OCI-LY7 (cell line): ENCODE measurements at regions not wholly inside any gene's neighbourhood (a gene's known extent, or its start where the extent isn't known, plus 50 kb on each side); places are given as distances from the start of the nearest gene placed in this dataset.

Source experiments
- BruUV-seq: library from RNA; stranded (reverse); fragments of 400-500 nt; replicated peaks from 2 replicates; lab custom pipeline; 2021; lab: Mats Ljungman, UMichigan
- CTCF ChIA-PET: fragments of 300-600 bp; sonication (Branson Sonifier 250); formaldehyde crosslinking; loops from one replicate; lab custom pipeline; 2022; ENCODE audit warnings: antibody characterized with exemption; ENCODE audit not compliant: unreplicated experiment; lab: Charles Lee
- POLR2A ChIA-PET: fragments of 300-600 bp; sonication (Branson Sonifier 250); formaldehyde crosslinking; loops from one replicate; lab custom pipeline; 2022; ENCODE audit warnings: antibody characterized with exemption; lab: Charles Lee
- DNase-seq: peaks from one replicate; pipeline ENCODE4 v3.0.0-alpha.2; 2015; ENCODE audit warnings: low spot score
- H2AFZ ChIP-seq: fragments of 200-600 bp; sonication (generic), shearing (Covaris generic); 2 replicates; pipeline ENCODE4 v1.6.1; 2014; ENCODE audit warnings: mild to moderate bottlenecking, antibody characterized with exemption, low read length, moderate library complexity
- H3K27ac ChIP-seq: fragments of 200-600 bp; sonication (generic); 2 replicates; pipeline ENCODE4 v1.5.1; 2014; ENCODE audit warnings: mixed run types, low read depth, mild to moderate bottlenecking, moderate library complexity, low read length, inconsistent platforms; ENCODE audit not compliant: poor library complexity, severe bottlenecking
- H3K36me3 ChIP-seq: fragments of 200-600 bp; sonication (generic); 2 replicates; pipeline ENCODE4 v1.6.1; 2014; ENCODE audit warnings: mild to moderate bottlenecking, antibody characterized with exemption, low read length, moderate library complexity, mixed read lengths; ENCODE audit not compliant: insufficient read depth
- H3K4me1 ChIP-seq: fragments of 200-600 bp; sonication (generic); 2 replicates; pipeline ENCODE4 v1.5.1; 2014; ENCODE audit warnings: mild to moderate bottlenecking, low read length; ENCODE audit not compliant: insufficient read depth, poor library complexity, severe bottlenecking
- H3K4me2 ChIP-seq: fragments of 200-600 bp; sonication (generic); 2 replicates; pipeline ENCODE4 v1.6.1; 2014; ENCODE audit warnings: mild to moderate bottlenecking, low read length
- H3K4me3 ChIP-seq: fragments of 200-600 bp; sonication (generic); 2 replicates; pipeline ENCODE4 v1.5.1; 2014; ENCODE audit warnings: mild to moderate bottlenecking, low read depth, low read length; ENCODE audit not compliant: poor library complexity, severe bottlenecking
- H3K79me2 ChIP-seq: fragments of 200-600 bp; sonication (generic); 2 replicates; pipeline ENCODE4 v1.6.1; 2016; ENCODE audit warnings: low read depth, mild to moderate bottlenecking, low read length, moderate library complexity, mixed read lengths; ENCODE audit not compliant: insufficient read depth
- H3K9me2 ChIP-seq: fragments of 200-600 bp; sonication (generic); 2 replicates; pipeline ENCODE4 v1.6.1; 2016; ENCODE audit warnings: mild to moderate bottlenecking, low read length, mixed read lengths; ENCODE audit not compliant: insufficient read depth
- H3K9me3 ChIP-seq: fragments of 200-600 bp; sonication (generic); 2 replicates; pipeline ENCODE4 v1.6.1; 2014; ENCODE audit warnings: mild to moderate bottlenecking, mixed run types, low read length, mixed read lengths
- H4K20me1 ChIP-seq: fragments of 200-600 bp; sonication (generic); 2 replicates; pipeline ENCODE4 v1.6.1; 2014; ENCODE audit warnings: mild to moderate bottlenecking, antibody characterized with exemption, low read length, moderate library complexity, mixed read lengths; ENCODE audit not compliant: insufficient read depth
- CTCF ChIP-seq: fragments of 200-600 bp; sonication (generic); conservative IDR thresholded peaks from 2 replicates; pipeline ENCODE4 v1.5.1; 2014; ENCODE audit warnings: mild to moderate bottlenecking, antibody characterized with exemption, low read length, moderate library complexity, mixed read lengths
- EZH2phosphoT487 ChIP-seq: fragments of 200-600 bp; sonication (generic); IDR thresholded peaks from 2 replicates; pipeline ENCODE4 v1.6.1; 2018; ENCODE audit warnings: low read depth, borderline replicate concordance, mild to moderate bottlenecking, mixed run types, antibody characterized with exemption, low read length, moderate library complexity, mixed read lengths
- intact Hi-C: fragments of 100-400 bp; cut with micrococcal nuclease; formaldehyde crosslinking; loops from one replicate; pipeline ENCODE4 v1.10.0; 2022; ENCODE audit not compliant: unreplicated experiment

- no peaks in the 10 kb centered on the region for H3K79me2 ChIP-seq
- H3K4me3 ChIP-seq: no peak overlapping the region
- BruUV-seq: no TSS peak
- no peak overlapping the region for H3K27ac ChIP-seq
- ChIA-PET POLR2A (no interaction called here), CTCF (no interaction called here)
- H4K20me1 ChIP-seq: no peaks in the 10 kb centered on the region
- no peaks in the 10 kb centered on the region for H3K9me3 ChIP-seq
- intact Hi-C loops: no loop called here
- no peaks in the 10 kb centered on the region for H3K36me3 ChIP-seq
- H3K4me2 ChIP-seq: no peak overlapping the region
- no peaks in the 10 kb centered on the region for H3K9me2 ChIP-seq
- H2AFZ ChIP-seq: no peak overlapping the region
- no peak for DNase-seq
- TF ChIP-seq EZH2phosphoT487 (no peak), CTCF (no peak)
- no peaks in the 10 kb centered on the region for H3K4me1 ChIP-seq
These were observed 56.9 kb upstream of the INTU start for GRCh38 chr4:127575888-127576287.

- Histone ChIP-seq H3K9me2 (no peaks in the 10 kb centered on the region), H2AFZ (no peak overlapping the region), H3K27ac (no peak overlapping the region), H3K4me2 (no peak overlapping the region), H3K79me2 (no peaks in the 10 kb centered on the region), H3K9me3 (no peaks in the 10 kb centered on the region), H4K20me1 (no peaks in the 10 kb centered on the region), H3K4me3 (no peak overlapping the region), H3K36me3 (no peaks in the 10 kb centered on the region), H3K4me1 (no peaks in the 10 kb centered on the region)
- no TSS peak for BruUV-seq
- ChIA-PET POLR2A (interaction anchor here (0.7 to 1.3 kb wide), 4 partner anchors 11 to 446 kb away, joined by 3 to 4 read pairs (median 3); no protein-coding TSS in a partner anchor), CTCF (no interaction called here)
- DNase-seq: no peak
- no peak for TF ChIP-seq CTCF
- TF ChIP-seq EZH2phosphoT487: no peak
- intact Hi-C loops: no loop called here
These were observed 54.3 kb upstream of the INTU start for GRCh38 chr4:127578491-127578890.

- POLR2A ChIA-PET: interaction anchor here (0.7 to 1.3 kb wide), 2 partner anchors 11 to 446 kb away, joined by 3 to 4 read pairs; no protein-coding TSS in a partner anchor
- no peak overlapping the region for H2AFZ ChIP-seq
- CTCF ChIA-PET: no interaction called here
These were observed 53.8 kb upstream of the INTU start for GRCh38 chr4:127578967-127579366.

More at GRCh38 chr4:127578967-127579366, 53.8 kb upstream of the INTU start:
- Histone ChIP-seq H3K79me2 (no peaks in the 10 kb centered on the region), H3K9me2 (no peaks in the 10 kb centered on the region), H4K20me1 (no peaks in the 10 kb centered on the region), H3K4me2 (no peak overlapping the region), H3K27ac (no peak overlapping the region), H3K36me3 (no peaks in the 10 kb centered on the region), H3K9me3 (no peaks in the 10 kb centered on the region), H3K4me1 (no peaks in the 10 kb centered on the region), H3K4me3 (no peak overlapping the region)
- intact Hi-C loops: no loop called here
- BruUV-seq: no TSS peak
- DNase-seq: no peak
- TF ChIP-seq CTCF (no peak), EZH2phosphoT487 (no peak)
